AML-193 (cell line): ENCODE measurements at regions not wholly inside any gene's neighbourhood (a gene's known extent, or its start where the extent isn't known, plus 50 kb on each side); places are given as distances from the start of the nearest gene placed in this dataset.
"Not testable (repeated sequence)": the region's sequence is repeated elsewhere in the genome, so short reads cannot be mapped to it uniquely, and the experiment has no call there.

Source experiments
- DNase-seq, 2 experiments: peaks; one replicate each; lab custom pipeline; 2025; lab: John Stamatoyannopoulos, UW

DNA sequence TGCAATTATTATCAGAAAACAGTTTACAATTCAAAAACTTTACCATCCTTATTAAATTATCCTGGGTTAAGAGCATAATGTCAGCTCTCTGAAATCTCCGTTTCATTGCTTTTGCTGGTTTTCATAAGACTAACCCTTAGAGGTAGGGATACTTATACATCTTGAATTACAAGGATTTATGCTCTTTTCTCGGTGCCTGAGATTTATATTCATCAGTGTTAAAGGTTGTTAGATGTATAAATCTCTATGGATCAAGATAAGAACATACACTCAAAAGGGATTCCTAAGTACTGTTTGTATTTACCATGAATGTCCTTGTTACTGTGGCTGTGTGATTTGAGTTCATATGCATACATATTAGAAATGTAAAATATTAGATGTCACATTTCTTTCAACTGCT is 684.7 kb downstream of the EFNA5 start:
- no peak for DNase-seq

DNA sequence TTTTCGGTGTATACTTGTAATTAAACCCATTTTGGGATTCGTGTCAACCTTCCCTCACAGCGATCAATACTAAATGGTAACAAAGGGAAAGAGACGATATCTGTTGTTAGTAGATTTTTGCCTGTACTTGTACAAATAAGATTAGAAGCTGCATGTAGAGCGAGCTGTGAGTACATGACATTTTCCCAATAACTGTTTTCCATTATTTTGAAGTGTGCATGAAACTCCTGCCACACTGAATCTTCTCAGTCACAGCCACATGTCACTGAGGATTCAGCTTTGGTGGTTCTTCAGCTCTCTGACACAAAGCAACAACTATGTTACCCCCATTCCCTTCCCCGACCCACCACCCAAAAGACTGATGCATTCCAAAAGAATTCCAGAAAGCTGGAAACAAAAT is 685.6 kb downstream of the EFNA5 start:
- DNase-seq, result no peak

DNA sequence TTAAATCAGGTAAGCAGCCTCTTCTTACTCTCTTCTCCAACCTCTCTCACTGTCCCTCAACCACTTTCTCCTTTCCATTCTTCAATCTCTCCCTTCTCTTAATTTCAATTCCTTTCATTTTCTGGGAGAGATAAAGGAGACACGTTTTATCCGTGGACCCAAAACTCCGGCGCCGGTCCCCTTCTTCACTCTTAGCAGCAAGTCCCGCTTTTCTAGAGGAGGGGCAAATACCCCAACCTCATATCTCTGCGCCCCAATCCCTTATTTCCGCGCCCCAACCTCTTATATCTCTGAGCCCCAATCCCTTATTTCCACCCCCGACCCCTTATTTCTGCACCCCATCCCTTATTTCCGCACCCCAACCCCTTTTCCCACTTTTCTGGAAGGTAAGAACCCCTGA is 691.6 kb downstream of the EFNA5 start:
- DNase-seq, result not testable (repeated sequence)

DNA sequence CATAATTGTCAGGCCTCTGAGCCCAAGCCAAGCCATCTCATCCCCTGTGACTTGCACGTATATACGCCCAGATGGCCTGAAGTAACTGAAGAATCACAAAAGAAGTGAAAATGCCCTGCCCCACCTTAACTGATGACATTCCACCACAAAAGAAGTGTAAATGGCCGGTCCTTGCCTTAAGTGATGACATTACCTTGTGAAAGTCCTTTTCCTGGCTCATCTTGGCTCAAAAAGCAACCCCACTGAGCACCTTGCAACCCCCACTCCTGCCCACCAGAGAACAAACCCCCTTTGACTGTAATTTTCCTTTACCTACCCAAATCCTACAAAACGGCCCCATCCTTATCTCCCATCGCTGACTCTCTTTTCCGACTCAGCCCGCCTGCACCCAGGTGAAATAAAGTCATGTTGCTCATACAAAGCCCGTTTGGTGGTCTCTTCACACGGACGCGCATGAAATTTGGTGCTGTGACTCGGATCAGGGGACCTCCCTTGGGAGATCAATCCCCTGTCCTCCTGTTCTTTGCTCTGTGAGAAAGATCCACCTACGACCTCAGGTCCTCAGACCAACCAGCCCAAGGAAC is 692.1 kb downstream of the EFNA5 start:
- not testable (repeated sequence) for DNase-seq

DNA sequence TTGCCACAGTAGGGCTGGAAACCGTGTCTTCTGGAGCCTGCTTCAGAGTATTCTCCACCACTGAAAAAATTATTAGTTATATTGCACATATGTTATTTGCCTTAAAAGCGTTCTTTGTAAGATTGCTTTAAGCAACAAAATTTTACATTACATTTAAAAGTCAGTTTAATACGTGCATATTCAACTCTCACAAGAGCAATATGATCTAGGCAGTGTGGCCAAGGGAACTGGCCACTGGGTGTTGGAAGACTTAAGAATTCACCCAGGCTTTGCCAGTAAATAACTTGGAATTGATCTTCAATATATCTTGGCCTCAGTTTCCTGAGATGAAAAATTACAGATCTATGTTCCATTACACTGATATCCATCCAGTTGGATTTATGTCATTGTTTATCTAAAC is 694.4 kb downstream of the EFNA5 start:
- no peak for DNase-seq

DNA sequence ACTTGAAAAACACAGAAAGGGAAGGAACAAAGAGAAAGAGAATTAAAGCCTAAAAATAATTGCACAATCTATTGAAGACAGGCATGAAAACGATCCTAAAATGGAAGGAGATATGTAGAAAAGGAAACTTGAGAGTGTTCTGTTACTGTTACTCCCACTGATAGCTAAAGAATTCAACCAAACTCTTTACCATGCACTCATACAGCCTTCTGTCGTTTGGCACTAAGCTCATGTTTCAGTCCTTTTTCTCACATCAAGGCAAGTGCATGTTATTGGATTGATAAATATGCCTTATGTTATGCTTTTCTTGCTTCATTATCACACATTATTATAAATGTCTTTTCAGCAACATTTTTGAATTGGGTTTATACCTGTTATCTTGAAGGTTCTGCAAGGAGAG is 696.5 kb downstream of the EFNA5 start:
- DNase-seq, result no peak

DNA sequence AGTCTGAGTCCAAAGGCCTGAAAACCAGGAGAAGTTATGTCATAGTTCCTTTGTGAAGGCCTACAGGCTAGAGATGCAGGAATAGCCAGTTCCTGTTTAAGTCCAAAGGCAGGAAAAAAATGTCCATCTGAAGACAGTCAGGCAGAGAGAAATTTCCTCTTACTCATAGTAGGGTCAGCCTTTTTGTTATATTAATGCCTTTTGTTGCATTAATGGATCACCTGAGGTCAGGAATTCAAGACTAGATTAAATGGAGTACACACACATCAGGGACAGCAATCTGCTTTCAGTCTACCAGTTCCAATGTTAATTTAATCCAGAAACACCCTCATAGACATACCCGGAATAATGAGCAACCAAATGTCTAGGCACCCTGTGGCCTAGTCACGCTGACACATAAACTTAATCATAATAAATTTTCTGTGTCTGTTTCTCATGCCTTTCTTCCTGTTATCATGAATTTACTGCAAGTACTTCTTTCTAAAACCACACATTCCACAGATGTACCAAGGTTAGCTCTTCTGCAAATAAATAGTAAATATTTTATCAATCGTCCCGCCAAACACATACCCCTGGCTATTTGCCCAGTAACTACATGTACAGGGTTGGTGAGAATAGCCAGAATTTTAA is 703.9 kb downstream of the EFNA5 start:
- no peak for DNase-seq

DNA sequence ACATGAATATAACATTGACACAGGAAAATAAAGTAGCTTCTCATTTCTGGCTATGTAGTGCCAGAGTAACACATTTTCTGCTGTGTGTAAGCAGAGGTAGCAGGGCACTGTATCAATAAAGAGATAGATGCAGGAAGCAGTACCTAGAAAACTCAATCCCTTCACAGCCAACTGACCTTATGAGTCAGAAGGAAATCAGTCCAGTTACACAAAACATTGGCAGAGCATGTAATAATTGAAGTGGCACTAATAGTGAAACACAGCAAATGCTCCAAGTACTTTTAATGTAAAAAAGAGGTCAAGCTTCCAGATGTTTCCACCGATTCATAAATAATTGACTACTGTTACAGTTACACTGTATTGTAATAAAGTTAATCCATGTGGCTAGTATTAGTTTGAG is 706.6 kb downstream of the EFNA5 start:
- DNase-seq, result no peak

DNA sequence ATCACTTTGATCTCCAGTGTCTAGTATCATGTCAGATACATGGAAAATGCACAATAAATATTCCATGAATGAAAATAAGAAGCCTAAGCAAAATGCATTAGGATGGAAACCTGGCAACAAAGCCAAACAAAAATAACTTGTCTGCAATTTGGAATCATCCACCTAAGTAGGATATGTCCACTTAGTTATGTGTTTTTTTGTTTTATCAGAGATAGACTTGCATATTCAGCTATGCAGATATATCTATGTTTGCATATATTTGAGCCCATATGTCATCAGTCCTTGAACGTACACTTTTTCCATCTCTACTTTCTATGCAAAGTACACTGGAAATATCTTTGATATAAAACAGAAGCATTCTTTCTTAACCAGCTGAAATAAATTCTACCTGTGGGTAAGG is 707.1 kb downstream of the EFNA5 start:
- no peak for DNase-seq

DNA sequence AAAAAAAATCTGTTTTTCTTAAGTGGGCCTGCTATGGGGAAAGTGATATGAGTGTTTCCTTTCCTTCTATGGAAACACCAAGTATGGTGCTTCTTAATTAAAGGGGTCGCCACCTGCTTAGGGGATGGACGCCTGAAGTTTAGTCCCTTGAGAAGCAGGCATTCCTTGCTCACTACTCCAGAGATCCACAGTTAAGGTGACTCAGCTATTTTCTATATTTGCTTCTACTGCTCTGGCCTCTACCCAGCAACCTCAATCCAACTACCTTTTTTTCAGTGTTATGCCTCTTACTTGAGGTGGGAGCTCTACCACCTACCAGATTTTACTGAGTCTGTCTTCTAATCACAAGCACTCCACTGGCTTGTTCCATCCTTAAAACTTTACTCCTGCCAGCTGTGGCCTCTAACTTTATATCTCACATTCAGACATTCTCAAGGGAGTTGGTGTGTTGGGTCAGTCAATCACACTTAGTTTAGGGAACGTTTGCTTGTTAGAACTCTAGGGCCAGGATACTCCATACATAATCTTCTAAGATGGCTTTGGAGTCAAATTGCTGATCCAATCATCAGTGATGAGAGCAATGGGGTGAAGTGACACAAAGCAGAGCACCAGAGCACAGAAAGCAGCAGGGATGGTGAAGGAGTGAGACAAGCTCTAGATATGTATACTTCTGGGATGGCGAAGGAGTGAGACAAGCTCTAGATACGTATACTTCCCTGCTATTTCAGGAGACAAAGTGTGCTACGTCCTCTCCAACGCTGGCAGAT is 708.1 kb downstream of the EFNA5 start:
- no peak for DNase-seq

DNA sequence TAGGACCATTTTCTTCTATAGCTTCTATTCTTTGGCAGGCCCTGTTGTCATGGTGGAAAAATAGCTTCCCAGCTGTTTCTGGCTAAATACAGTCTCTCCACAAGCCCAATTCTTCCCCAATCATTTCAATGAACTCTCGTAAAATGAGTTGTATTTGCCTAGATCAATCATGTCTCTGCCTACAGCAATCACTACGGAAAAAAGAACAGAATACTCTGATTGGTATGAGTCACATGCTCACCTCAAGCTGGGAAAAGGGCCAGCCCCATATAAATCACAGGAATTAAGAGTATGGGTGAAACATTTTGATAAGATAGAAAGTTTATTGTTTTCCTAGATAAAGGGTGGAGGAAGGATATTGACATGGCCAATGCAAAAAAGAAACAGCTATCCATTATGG is 711.4 kb downstream of the EFNA5 start:
- DNase-seq, result no peak

DNA sequence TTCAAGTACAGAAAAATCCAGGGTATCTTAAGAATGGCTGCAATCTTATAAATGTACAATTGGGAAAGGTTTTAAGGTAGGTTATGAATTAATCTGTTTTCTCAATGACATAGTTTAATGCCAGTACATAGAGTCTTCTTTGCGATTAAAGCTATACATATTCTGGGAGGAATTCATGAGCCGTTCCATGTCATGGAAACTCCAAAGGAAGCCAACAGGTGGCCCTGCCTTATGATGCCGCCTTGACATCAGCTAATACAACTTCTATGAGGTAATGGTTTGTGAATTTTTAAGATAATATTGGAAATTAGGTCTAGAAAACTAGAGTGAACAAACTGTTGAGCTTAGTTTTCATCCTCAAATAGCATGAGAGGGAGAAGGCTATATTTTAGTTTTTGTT is 713.4 kb downstream of the EFNA5 start:
- DNase-seq, result no peak

DNA sequence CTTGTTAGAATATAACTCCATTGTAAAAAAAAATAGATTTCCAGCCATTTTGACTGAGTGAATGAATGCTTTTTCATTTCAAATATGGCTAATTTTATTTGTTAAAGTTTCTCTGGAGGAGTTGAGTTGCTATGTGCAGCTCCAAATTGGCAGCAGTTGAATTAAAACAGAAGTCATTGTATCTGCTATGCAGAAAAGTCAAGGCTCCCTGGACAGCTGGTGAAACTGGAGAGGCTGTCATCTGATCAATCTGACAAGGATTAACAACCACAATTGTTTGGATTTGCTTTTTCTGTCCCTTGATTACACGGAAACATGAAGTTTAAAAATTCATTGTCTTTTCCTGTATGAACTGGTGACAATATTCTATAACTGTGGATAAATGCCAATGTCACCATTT is 713.9 kb downstream of the EFNA5 start:
- no peak for DNase-seq

DNA sequence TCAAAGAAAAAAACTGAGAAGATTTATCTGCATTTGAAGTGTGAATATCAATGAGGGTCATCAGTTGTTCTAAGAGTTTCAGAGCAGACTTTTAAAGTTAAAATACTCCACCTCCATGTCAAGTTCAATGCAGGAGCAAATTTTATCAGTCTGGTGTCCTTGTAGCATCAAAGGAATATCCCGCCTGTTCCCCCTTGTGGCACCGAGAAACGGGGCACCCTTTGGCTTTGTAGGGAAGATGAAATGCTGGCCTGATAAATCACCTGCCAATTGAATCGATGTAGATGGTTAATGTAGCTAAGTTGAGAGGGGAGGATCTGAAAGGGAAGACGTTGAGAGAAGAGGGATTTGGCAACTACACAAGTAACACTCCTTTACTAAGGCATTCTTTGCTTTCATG is 714.5 kb downstream of the EFNA5 start:
- DNase-seq, result no peak

DNA sequence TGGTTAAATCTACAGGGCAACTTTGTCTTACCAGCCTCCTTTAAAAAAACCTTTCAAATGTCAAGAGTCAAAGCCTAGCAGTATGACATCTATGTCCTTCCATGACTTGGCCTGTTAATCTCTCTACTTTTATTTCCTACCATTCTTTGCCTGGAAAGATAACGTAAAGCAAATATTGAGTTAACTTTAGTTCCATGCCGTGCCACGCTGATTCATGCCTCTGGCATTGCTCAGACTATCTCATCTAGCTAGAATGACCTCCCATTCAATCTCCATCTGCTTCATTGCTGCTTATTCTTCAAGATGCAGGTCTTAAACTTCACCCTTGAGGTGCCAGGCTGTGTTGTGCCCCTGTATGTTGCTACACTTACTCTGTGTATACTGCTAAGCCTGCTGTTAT is 729.8 kb downstream of the EFNA5 start:
- no peak for DNase-seq

DNA sequence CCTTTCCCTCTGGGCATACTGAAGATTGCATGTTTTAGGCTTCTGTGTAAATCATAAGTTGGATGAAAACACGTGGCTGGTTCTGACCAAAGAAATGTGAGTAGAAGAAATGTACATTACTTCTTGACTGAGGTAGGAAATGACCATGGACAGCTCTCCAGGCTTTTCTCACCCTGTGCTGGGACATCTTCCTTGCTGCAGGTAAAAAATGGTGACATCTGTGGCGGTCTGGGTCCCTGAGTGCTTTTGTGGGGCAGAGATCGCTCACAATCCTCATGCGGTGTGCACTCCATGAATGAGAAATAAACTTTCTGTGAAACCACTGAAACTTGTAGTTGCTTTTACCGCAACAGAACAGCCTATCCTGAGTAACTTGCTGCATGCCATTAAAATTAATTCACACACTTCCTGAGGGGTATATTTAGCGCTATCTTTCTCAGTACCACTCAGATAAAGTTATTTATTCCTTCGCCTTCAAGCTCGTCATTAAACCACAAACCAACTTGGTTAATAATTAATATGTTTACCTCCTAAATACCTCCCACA is 730.4 kb downstream of the EFNA5 start:
- DNase-seq, result no peak

DNA sequence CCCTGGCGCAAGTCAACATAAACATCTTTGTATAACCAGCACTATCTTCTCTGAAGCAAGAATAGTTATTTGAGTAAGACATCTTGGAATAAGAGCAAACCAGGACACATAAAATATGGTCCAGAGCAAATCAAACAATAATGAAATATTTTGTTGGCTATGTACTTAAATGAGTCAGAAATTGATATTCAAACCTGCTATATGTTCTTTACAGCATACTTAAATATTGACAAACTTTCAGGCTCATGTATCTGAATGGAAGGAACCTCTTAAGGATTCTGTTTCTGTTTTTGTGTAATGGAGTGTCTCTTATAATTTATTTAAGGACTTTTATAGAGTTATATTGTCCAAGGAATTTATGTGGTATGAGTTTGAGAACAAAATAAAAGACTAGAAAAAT is 747.3 kb downstream of the EFNA5 start:
- DNase-seq, result no peak

DNA sequence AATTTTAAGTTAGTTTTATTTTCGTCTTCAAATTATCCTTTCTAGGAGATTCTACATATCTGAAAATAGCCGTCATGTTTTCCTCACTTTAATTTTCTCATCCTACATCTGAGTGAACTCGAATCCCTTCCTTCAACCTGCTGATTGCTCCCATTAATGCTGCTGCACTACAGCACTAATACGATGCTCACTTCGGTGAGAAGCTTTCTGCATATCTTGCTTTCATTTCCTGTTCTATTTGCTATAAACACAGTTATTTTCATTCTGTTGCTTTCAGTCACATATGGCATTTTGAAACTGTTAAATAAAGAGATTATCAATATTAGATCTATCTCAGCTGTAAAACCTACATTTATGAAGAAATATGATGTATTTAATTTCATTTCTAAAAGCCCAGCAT is 749.2 kb downstream of the EFNA5 start:
- no peak for DNase-seq

DNA sequence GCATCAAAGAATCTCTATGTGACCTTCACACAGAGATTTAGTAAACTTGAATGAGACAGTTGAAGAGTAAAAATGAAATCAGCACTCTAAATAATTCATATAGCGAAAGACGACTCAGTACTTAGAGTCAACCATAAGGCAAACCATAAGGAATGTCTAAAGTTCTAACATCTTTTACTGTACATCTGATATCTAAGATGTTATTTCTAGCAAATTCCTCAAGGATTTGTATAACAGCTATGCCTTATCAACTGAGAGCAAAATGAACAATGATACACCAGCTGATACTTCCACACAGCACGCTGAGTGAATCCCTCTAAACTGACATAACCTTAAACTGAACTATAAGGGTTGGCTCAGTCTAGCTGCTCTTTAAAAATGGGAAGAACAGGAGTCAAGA is 760.3 kb downstream of the EFNA5 start:
- DNase-seq, result no peak

DNA sequence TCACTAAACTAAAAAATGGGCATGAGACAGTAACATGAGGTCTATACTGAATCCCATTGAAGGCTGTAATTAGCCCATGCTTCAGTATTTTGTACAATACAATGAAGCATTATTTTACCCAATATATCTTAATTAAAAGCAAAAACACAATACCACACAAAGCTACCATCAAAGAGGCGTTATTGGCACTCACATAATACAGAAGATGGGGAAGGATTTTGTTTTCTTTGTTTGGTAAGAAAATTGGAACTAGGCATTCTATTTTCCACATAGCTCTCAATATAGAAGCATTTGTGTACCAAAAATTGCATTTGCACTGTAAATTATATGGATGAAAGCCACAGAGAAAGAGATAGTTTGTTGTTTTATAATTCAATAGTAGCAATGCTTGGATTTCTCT is 761.0 kb downstream of the EFNA5 start:
- DNase-seq, result no peak

DNA sequence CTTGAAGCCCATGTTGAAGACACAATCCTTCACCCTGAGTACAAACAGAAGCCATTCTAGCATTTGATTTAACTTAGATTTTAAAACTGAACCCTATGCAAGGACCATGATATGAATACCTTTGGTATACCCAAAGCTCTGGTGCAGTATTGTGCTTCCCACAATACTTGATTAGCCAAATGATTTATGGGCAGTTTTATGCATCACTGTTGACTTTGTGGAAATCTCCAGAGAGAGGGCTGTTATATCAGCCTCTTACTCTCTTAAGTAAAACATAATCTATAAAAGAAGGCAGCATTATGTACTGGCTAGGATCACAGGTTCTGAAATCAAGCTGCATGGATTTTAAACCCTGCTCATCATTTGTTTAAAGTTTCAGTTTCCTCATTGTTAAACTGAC is 762.8 kb downstream of the EFNA5 start:
- DNase-seq, result no peak

DNA sequence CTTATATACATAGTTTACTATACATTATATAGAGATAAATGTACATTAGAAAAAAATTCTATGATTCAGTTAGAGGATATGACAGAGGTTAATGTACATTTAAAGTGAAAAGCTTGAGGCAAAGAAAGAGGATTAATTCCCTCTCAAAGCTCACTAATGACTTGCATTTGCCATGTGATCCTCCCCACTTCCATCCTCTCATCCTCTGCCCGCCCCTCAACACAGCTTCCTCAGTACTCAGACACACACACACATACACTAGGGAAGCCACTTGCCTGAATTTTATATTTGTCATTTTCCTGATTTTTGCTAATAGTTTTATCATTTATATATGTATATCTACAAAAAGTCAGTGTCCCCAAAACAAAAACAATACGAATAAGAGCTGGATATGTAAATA is 764.5 kb downstream of the EFNA5 start:
- no peak for DNase-seq

DNA sequence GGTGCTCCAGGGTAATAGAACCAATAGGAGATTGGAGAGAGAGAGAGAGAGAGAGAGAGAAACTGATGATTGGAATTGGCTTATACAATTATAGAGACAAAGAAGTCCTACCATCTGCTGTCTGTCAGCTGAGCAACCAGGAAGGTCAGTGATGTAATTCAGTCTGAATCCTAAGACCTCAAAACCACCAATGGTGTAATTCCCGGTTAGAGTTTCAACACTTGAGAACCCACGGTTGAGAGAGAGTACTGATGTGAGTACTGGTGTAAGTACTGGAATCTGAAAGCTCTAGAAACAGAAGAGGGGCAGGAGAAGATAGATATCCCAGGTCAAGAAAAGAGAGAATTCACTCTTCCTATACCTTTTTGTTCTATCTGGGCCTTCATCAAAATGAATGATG is 775.8 kb downstream of the EFNA5 start:
- peak; percentile 83 to 88 for DNase-seq
